ENCODE measurements at regions not wholly inside any gene's neighbourhood (a gene's known extent, or its start where the extent isn't known, plus 50 kb on each side); places are given as distances from the start of the nearest gene placed in this dataset.

- no peak for TF ChIP-seq CTCF (conservative IDR thresholded peaks at IDR 0.05)
- no peak for TF ChIP-seq EZH2 (IDR thresholded peaks at IDR 0.05; ENCODE audit: low read depth)
Observed at GRCh38 chr2:145729481-145729880, 1209.6 kb upstream of the ZEB2 start.
